Activated CD8-positive, alpha-beta memory T cell treated with anti-CD3 and anti-CD28 coated beads, Interleukin-2, amount 50 U/mL, for 48 hours (primary cell): ENCODE measurements at regions not wholly inside any gene's neighbourhood (a gene's known extent, or its start where the extent isn't known, plus 50 kb on each side); places are given as distances from the start of the nearest gene placed in this dataset.
"Not testable (repeated sequence)": the region's sequence is repeated elsewhere in the genome, so short reads cannot be mapped to it uniquely, and the experiment has no call there.

Source experiments
- DNase-seq: peaks from one replicate; pipeline ENCODE4 v3.0.0-alpha.2; 2020

DNA sequence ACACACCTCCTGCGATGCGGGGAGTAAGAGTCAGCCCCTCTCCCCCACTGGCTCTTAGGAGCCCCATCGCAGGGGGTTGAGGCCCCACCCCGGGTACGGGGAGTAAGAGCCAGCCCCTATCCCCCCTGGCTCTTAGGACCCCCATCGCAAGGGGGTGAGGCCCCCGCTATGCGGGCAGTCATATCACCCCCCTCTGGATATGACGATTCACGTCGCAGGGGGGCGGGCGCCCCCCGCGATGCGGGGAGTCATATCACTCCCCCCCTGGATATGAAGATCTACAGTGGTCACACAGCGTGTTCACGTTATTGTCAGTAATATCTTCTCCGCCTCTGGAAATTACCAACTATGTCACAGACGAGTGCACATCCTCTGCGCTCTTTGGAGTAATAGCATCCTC lies 61.1 kb downstream of the DEFB131A start:
- not testable (repeated sequence) for DNase-seq

DNA sequence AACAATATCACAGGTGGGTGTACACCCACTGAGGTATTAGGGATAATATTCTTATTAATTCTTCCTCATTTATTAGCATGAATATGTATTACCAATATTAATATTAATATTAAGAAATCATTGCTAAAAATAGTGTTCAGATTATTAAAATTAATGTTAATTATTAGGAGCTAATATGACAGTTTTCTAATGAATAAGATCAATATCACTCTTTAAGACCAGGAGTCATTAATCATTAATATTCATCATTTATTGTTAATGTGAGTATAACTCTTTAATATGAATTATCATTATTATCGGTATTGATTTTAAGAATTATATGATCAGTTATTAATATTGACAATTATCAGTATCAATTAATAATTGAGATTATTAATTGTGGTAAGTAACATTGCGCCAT lies 62.5 kb downstream of the DEFB131A start:
- not testable (repeated sequence) for DNase-seq

DNA sequence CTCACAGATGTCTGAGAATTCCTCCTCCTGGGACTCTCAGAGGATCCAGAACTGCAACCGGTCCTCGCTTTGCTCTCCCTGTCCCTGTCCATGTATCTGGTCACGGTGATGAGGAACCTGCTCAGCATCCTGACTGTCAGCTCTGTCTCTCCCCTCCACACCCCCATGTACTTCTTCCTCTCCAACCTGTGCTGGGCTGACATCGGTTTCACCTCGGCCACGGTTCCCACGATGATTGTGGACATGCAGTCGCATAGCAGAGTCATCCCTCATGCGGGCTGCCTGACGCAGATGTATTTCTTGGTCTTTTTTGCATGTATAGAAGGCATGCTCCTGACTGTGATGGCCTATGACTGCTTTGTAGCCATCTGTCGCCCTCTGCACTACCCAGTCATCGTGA lies 68.7 kb downstream of the DEFB131A start:
- not testable (repeated sequence) for DNase-seq

DNA sequence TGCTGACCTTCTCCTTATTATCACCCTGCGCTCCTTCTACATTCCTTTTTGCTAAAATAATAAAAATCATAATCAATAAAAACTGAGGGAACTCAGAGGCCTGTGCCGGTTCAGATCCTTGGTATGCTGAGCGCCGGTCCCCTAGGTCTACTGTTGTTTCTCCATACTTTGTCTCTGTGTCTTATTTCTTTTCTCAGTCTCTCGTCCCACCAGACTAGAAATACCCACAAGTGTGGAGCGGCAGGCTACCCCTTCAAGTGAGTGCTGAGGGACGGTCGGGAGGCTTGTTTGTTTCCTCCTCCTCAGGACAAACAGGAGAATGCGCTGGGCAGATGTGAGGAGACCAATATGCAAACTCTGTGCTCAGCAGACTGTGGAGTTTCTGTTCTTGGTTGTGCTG lies 75.4 kb downstream of the DEFB131A start:
- DNase-seq: not testable (repeated sequence)

DNA sequence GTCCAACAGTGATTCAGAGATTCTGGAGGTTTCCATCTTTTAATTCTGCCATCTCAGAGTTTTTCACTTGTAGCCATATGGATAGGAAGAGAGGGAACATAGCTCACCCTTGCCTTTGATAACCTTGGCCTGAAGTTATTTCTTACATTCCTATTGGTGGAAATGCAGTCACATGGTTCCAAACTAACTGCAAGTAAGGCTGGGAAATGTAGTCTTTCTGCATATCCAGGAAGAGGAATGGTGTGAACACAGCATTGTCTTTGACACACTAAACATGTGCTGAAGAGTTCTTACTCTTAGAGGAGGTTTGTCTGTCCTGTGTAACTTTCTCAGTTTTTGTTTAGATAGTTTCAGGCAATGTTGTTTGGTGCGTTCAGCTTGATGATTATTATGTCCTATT lies 78.7 kb downstream of the DEFB131A start:
- DNase-seq: not testable (repeated sequence)

DNA sequence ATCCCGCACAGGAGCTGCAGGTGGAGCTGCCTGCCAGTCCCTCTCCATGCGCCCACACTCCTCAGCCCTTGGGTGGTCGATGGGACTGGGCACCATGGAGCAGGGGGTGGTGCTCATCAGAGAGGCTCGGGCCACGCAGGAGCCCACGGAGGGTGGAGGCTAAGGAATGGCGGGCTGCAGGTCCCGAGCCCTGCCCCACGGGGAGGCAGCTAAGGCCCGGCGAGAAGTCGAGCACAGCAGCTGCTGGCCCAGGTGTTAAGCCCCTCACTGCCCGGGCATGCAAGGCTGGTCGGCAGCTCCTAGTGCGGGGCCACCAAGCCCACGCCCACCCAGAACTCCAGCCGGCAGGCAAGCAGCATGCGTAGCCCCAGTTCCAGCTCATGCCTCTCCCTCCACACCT lies 80.2 kb downstream of the DEFB131A start:
- not testable (repeated sequence) for DNase-seq

DNA sequence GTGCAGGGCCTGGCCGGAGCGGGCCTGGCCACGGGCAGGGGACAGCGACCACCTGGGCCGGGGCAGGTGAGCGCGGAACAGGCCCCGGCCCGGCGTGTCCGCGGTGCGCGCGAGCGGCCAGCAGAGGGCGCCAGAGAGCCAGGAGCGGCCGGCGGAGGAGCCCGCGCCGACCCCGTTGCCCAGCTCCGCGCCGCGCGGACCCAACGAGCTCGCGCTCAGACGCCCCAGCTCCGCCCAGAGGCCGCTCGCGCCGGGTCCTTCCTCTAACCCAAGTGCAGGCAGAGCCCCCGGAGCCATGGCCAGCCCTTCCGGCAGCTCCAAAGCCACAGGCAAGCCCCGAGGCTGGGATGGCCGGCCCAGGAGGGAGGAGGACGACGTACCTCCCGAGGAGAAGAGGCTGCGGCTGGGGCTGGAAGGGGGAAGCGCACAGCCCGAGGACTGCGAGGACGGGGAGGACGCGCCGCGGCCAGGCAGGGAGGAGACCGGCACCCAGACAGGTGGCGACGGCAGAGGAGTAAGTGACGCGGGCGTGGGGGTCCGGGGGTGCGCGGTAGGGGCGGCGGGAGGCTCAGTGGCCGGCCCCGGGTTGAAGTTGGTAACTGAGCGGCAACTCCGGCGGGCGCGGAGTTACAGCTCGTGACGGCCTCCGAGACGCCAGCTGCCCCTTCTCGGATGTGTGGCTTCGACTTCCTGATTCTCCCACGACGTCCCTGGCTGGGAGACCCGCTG lies 88.1 kb downstream of the DEFB131A start:
- DNase-seq: peak; percentile 93

DNA sequence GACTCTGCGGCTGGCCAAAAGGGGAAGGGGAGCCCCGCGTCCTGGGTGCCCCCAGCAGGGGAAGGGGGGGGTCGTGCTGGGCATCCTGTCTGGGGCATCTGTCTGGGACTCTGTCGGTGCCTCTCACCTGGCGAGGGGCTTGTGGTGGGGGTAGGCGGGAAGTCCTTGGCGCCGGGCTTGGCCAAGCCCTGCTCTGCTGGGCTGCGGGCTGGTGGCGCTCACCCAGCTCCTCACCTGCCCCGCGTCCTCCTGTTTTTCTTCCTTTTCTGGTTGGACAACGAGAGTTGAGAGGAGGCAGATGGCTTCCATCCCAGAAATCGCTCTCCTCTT lies 88.6 kb downstream of the DEFB131A start:
- not testable (repeated sequence) for DNase-seq

DNA sequence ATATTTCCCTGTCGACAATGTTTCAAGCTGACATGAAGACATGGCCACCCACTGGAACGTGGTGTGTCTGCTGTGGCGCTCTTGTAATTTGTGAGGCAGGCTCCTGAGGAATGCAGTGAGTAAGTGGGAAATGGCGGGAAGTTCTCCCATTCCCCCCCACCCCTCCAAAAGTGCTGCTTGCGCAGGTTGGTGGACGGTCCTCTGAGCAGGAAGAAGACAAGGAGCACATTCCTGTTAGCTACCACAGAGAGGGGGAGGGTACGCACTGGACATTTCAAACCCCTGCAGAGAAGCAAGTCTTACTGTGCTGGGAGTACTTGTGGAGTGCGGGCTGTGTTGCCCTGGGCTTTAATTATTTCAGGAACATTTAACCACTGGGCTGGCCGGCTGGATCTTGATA lies 92.9 kb downstream of the DEFB131A start:
- DNase-seq: not testable (repeated sequence)

DNA sequence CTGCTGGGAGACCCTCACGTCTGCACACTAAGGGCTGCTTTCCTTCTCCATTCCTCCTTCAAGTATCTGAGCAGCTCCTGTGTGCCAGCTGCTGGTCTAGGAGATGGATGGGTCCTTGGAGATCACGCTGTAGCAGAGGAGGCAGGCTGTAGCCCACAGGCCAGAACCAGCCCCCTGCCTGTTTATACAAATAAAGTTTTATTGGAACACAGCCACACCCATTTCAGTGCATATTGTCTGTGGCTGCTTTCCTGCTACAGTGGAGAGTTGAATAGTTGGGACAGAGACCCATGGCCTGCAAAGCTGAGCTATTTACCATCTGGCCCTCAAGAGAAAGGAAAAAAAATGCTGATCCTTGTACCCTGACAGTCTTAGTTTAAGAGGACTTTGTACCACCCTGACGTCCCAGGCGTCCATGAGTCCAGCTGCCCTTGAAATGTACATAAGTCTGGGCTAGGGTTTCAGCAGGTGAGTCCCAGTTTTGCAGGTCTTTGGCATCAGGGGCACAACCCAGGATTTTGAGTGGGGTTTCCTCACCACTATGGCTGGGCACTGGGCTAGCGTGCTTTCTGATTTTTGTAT lies 95.8 kb downstream of the DEFB131A start:
- not testable (repeated sequence) for DNase-seq

DNA sequence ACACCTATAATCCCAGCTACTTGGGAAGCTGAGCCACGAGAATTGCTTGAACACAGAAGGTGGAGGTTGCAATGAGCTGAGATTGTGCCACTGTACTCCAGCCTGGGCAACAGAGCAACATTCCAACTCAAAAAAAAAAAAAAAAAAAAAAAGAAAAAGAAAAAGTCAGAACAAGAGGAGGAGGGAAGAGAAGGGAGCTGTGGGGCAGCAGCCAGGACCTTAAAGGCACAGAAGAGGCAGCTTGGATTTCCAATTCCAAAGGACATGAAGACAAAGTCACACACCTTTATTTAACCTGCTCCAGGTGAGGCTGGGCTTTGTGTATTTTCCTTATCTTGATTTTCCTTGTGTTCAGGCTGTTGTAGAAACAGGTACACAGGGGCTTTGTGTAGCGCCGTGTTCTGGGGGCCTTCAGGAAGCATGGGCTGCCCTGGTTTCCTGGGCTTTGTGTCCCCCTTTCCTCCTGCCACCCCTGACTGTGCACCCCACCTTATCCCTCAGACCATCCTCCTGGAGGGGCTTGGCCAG lies 97.2 kb downstream of the DEFB131A start:
- not testable (repeated sequence) for DNase-seq

DNA sequence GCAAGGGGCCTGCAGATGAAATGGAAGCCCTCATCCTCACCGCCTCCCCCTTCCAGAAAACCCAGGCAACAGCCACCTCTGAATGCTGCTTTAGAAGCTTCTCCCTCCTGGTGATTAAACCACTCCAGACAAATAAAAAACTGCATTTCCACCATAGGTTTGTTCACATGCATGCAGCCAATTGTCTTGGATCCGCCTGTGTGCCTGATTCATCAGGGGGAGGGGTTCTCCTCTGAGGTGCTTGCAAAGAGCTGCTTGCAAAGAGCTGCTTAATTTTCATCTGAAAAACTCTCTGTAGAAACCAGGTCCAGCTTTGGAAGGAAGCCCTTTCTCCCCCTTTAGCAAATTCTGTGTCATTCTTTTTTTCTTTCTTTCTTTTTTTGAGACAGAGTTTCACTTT lies 100.6 kb downstream of the DEFB131A start:
- not testable (repeated sequence) for DNase-seq

DNA sequence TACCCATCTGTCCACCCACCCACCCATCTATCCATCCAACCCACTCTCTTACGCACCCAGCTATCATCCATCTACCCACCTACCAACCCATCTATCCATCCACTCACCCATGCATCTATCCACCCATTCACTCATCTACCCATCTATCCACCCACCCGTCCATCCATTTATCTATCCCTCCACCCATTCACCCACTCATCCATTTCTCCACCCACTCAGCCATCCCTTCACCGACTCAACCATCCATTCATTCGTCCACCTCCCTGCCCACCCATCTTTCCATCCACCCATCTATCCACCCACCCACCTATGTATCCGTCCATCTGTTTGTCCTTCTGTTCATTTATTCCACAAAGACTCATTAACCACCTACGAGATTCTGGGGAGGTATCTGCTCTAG lies 103.3 kb downstream of the DEFB131A start:
- DNase-seq: not testable (repeated sequence)

DNA sequence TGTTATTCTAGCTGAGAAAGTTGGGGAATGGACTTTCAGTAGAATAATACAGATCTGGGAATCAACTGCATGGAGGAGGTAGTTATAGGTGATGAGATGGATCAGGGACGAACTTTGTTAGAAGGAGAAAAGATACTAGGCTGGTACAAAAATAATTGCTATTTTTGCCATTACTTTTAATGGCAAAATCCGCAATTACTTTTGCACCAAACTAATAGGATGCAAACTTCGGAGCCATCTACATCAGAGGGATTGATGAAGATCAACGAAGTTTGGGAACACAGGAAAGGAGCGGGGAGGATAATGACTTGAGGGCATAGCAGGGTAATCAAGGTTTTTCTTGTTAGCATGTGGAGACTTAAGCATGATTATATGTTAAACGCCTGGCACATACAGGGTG lies 111.9 kb downstream of the DEFB131A start:
- DNase-seq: not testable (repeated sequence)

DNA sequence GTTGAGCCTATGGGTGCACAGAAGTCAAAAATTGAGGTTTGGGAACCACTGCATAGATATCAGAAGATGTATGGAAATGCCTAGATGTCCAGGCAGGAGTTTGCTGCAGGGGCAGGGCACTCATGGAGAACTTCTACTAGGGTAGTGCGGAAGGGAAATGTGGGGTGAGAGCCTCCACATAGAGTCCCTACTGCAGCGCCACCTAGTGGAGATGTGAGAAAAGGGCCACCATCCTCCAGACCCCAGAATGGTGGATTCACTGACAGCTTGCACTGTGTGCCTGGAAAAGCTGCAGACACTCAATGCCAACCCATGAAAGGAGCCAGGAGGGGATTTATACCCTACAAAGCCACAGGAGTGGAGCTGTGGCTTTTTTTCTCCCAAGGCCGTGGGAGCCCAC lies 133.7 kb downstream of the DEFB131A start:
- DNase-seq: peak; percentile 51

DNA sequence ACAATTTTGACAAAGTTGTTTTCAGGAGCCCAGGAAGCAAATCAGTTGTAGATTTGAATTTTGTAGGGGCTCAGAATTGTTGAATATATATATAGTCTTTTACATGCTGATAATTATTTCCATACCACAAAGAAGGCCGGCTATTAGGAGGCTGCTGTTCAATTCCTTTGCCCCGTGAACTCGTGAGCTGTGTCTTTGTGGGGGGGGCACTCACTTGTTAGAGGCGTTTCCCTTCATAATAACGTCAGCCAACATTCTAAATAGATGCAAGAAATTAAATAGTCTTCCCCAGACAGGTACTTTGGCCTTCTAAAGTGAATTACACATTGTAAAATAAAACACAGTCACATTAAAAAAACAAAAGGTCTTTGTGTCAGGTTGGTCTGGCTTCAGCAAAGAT lies 138.7 kb downstream of the DEFB131A start:
- not testable (repeated sequence) for DNase-seq

DNA sequence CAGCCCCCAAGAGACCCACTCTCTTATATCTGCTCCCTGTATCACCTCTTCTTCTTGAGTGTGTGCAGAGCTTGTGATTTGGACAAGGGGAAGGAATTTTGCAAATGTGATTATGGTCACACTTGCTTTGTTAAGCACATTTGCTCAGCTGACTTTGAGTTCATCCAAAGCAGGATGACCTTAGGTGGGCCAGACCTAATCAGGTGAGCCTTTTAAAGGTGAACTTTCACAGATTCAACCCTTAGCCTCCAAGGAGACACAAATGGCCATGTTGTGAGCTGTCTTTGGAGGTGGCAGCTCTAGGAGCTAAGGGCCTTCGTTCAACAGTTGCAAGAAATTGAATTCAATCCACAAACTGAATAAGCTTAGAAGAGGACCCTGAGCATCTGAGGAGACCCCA lies 147.8 kb downstream of the DEFB131A start:
- no peak for DNase-seq

DNA sequence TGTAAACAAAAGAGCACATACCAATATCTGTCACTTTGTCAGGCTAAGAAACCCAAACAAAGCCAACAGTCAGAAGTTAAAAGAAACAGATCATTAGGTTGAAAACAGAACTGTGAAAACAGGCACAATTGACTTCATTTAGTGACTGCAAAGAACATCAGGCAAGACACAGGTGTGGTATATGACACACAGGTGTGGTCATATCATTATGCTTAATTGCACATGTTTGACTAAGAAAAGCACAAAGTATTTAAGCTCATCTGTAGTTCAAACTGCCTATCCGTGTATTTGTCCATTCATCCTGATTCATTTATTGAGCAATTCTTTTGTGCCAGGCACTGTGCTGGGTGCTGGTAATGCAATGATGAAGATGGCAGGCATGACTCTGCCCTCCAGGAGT lies 150.7 kb downstream of the DEFB131A start:
- no peak for DNase-seq

DNA sequence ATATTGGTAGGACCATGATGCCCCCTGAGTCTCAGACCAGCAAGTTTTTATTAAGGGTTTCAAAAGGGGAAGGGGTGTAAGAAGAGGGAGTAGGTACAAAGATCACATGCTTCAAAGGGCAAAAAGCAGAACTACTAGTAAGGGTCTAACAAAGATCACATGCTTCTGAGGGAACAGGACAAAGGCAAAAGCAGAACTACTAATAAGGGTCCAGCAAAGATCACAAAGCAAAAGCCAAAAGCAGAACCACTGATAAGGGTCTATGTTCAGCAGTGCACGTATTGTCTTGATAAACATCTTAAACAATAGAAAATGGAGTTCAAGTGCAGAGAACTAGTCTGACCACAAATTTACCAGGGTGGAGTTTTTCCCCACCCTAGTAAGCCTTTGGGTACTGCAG lies 151.3 kb downstream of the DEFB131A start:
- not testable (repeated sequence) for DNase-seq

DNA sequence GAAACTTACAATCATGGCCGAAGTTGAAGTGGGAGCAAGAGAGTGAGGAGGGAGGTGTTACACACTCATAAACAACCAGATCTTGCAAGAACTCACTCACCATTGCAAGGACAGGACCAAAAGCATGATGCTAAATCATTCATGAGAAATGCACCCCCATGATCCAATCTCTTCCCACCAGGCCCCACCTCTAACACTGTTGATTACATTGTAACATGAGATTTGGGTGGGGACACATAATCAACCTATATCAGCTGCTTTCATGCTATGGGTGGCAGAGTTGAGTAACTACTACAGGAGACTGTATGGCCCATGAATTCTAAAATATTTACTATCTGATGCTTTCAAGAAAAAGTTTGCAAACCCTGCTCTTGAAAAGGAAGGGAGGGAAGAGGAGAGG lies 155.1 kb downstream of the DEFB131A start:
- no peak for DNase-seq

DNA sequence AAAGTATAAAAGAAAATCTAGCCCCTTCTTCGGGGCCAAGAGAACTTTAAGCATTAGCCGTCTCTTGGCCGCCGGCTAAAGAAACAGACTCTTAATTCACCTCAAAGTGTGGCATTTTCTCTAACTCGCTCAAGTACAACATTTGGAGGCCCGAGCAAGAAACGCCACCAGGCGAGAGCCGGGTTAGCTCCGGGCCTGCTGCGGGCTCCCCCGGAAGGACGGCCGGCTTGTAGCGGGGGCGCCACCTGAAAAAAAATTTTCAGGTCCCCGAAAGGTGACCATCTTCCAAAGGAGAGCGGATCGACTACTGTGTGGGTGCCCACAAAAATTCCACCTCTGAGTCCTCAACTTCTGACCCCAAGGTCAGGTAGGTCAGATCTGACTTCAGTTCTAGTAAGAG lies 156.0 kb downstream of the DEFB131A start:
- no peak for DNase-seq

DNA sequence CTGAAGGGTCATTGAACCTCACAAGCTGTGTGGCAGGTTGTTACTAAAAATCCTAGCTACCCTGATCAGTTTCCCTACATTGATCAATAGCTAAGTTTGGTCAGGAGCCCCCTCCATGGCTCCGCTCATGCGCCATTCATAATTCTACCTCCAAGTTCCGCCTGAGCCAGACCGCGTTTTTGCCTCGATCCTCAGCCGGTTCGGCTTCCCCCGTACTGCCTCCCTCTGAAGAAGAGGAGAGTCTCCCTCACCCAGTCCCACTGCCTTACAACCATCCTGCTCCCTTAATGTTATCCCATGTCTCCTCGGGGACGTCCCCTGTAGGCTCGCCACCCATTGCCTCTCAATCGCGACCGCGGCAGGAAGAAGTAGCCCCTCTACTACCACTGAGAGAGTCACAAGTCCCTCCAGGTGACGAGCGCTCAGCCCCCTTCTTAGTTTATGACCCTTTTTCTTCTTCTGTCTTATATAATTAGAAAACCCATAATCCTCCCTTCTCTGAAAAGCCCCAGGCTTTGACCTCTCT lies 158.2 kb downstream of the DEFB131A start:
- no peak for DNase-seq

DNA sequence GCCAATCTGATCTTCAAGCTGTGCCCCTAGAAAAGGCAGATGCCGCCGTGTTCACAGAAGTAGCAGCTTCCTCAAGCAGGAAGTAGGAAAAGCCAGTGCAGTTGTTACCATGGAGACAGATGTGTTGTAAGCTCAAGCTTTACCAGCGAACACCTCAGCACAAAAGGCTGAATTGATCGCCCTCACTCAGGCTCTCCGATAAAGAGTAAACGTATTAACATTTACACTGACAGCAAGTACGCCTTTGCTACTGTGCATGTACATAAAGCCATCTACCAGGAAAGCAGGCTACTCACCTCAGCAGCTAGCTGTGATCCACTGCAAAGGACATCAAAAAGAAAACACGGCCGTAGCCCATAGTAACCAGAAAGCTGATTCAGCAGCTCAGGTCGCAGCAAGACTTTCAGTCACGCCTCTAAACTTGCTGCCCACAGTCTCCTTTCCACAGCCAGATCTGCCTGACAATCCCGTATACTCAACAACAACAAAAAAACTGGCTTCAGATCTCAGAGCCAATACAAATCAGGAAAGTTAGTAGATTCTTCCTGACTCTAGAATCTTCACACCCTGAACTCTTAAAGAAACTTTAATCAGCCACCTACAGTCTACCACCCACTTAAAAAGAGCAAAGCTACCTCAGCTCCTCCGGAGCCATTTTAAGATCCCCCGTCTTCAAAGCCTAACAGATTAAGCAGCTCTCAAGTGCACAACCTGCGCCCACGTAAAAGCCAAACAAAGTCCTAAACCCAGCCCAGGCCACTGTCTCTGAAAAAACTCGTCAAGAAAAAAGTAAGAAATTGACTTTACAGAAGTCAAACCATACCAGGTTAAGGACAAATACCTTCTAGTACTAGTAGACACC lies 160.0 kb downstream of the DEFB131A start:
- DNase-seq: peak; percentile 64

DNA sequence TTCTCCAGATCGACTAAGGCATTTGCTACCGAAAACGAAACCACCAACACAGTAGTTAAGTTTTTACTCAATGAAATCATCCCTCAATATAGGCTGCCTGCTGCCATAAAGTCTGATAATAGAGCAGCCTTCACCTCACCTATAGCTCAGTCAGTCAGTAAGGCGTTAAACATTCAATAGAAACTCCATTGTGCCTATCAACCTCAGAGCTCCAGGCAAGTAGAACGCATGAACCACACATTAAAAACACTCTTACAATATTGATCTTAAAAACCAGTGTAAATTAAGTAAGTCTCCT lies 160.6 kb downstream of the DEFB131A start:
- DNase-seq: not testable (repeated sequence)
